Ishikawa (cell line): ENCODE measurements at regions not wholly inside any gene's neighbourhood (a gene's known extent, or its start where the extent isn't known, plus 50 kb on each side); places are given as distances from the start of the nearest gene placed in this dataset.

ENCODE experiments used
- CEBPB ChIP-seq: IDR thresholded peaks from 2 replicates; pipeline ENCODE4 v1.6.1; 2012
- CREB1 ChIP-seq: IDR thresholded peaks from 2 replicates; pipeline ENCODE4 v1.6.1; 2012; ENCODE audit warnings: low read depth
- EP300 ChIP-seq: IDR thresholded peaks from 2 replicates; pipeline ENCODE4 v1.6.1; 2012; ENCODE audit warnings: borderline replicate concordance
- FOXM1 ChIP-seq: IDR thresholded peaks from 2 replicates; pipeline ENCODE4 v1.6.1; 2012; ENCODE audit warnings: low read depth, borderline replicate concordance
- RAD21 ChIP-seq: IDR thresholded peaks from 2 replicates; pipeline ENCODE4 v1.6.1; 2012; ENCODE audit warnings: low read depth
- REST ChIP-seq: IDR thresholded peaks from 2 replicates; pipeline ENCODE4 v1.6.1; 2012; ENCODE audit warnings: low read depth, mild to moderate bottlenecking
- TAF1 ChIP-seq: IDR thresholded peaks from 2 replicates; pipeline ENCODE4 v1.6.1; 2012; ENCODE audit warnings: low read depth, mild to moderate bottlenecking
- TCF12 ChIP-seq: IDR thresholded peaks from 2 replicates; pipeline ENCODE4 v1.6.1; 2012; ENCODE audit warnings: low read depth
- YY1 ChIP-seq: IDR thresholded peaks from 2 replicates; pipeline ENCODE4 v1.6.1; 2012; ENCODE audit warnings: low read depth
- ZBTB7A ChIP-seq: IDR thresholded peaks from 2 replicates; pipeline ENCODE4 v1.6.1; 2012; ENCODE audit warnings: low read depth
- TF ChIP-seq, protein P1 (sequence below): IDR thresholded peaks from 2 replicates; pipeline ENCODE4 v1.6.1; 2012

DNA sequence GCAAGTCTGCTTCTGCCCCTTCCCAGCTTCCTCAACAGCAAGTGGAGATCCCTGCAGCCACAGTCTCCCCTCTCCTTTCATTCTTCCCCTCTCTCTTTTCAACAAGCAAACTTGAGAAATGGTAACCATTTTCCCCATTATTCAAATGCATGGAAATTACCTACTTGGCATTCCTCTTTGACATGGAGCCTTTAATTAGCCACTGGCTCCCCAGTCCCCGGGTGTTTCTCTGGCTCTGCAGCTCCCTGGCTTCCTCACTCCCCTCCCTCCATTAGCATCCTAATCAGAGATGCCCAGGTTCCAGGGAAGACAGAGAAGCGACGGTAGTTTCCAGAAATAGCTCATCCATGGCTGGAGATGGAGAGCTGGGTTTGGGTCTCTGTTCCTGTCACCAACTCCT lies 116.0 kb downstream of the CCT6B start:
- TF ChIP-seq FOXM1 (no peak), EP300 (no peak), RAD21 (no peak), YY1 (no peak), CEBPB (no peak), REST (no peak), TCF12 (no peak), ZBTB7A (no peak), TAF1 (no peak), CREB1 (no peak)
- TF ChIP-seq, protein P1, sequence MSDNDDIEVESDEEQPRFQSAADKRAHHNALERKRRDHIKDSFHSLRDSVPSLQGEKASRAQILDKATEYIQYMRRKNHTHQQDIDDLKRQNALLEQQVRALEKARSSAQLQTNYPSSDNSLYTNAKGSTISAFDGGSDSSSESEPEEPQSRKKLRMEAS, result no peak
